ENCODE measurements at regions not wholly inside any gene's neighbourhood (a gene's known extent, or its start where the extent isn't known, plus 50 kb on each side); places are given as distances from the start of the nearest gene placed in this dataset.

GRCh38 chr4:58465031-58465430 lies 1354.8 kb upstream of the IGFBP7 start:
- TF ChIP-seq CTCF (IDR thresholded peaks at IDR 0.05; ENCODE audit: insufficient read depth, missing control alignments) = no peak
- DNase-seq (ENCODE audit: insufficient read length, low spot score) = no peak
- no peak for FAIRE-seq

GRCh38 chr4:58456727-58457384 lies 1346.7 kb upstream of the IGFBP7 start:
- no peak for FAIRE-seq
- no peak for DNase-seq (ENCODE audit: insufficient read length, low spot score)
- TF ChIP-seq CTCF (IDR thresholded peaks at IDR 0.05; ENCODE audit: insufficient read depth, missing control alignments) = no peak

- DNase-seq (ENCODE audit: insufficient read length, low spot score) = no peak
- no peak for FAIRE-seq
- no peak for TF ChIP-seq CTCF (IDR thresholded peaks at IDR 0.05; ENCODE audit: insufficient read depth, missing control alignments)
Observed at GRCh38 chr4:58453956-58454355, 1343.8 kb upstream of the IGFBP7 start.

GRCh38 chr4:58451707-58452106 lies 1341.5 kb upstream of the IGFBP7 start:
- DNase-seq (ENCODE audit: insufficient read length, low spot score) = no peak
- no peak for TF ChIP-seq CTCF (IDR thresholded peaks at IDR 0.05; ENCODE audit: insufficient read depth, missing control alignments)
- no peak for FAIRE-seq

GRCh38 chr4:58435871-58436270 lies 1325.7 kb upstream of the IGFBP7 start:
- no peak for FAIRE-seq

GRCh38 chr4:58413849-58414248 lies 1303.7 kb upstream of the IGFBP7 start:
- TF ChIP-seq CTCF (IDR thresholded peaks at IDR 0.05; ENCODE audit: insufficient read depth, missing control alignments) = no peak
- DNase-seq (ENCODE audit: insufficient read length, low spot score) (no peak), FAIRE-seq (no peak)

More at GRCh38 chr4:58435871-58436270, 1325.7 kb upstream of the IGFBP7 start:
- no peak for TF ChIP-seq CTCF (IDR thresholded peaks at IDR 0.05; ENCODE audit: insufficient read depth, missing control alignments)
- DNase-seq (ENCODE audit: insufficient read length, low spot score) = no peak

- DNase-seq (ENCODE audit: insufficient read length, low spot score) (no peak), FAIRE-seq (no peak)
- no peak for TF ChIP-seq CTCF (IDR thresholded peaks at IDR 0.05; ENCODE audit: insufficient read depth, missing control alignments)
Observed at GRCh38 chr4:58411904-58412303, 1301.7 kb upstream of the IGFBP7 start.

Measured in D721Med (cell line).